PC-3 (cell line): ENCODE measurements at regions not wholly inside any gene's neighbourhood (a gene's known extent, or its start where the extent isn't known, plus 50 kb on each side); places are given as distances from the start of the nearest gene placed in this dataset.

ENCODE experiments used
- EZH2 ChIP-seq: fragments of 300-600 bp; sonication (generic); IDR thresholded peaks from one replicate; pipeline ENCODE4 v1.6.1; 2017; ENCODE audit warnings: antibody characterized with exemption, mild to moderate bottlenecking, low read length; ENCODE audit not compliant: unreplicated experiment
- EZH2phosphoT487 ChIP-seq: fragments of 300-600 bp; sonication (generic); IDR thresholded peaks from 2 replicates; pipeline ENCODE4 v1.6.1; 2018; ENCODE audit warnings: mild to moderate bottlenecking, antibody characterized with exemption, low read length, borderline replicate concordance
- TF ChIP-seq, protein P1 (sequence below): fragments of 300-600 bp; sonication (generic); conservative IDR thresholded peaks from 2 replicates; pipeline ENCODE4 v1.5.1; 2017; ENCODE audit warnings: antibody characterized with exemption, low read depth, mild to moderate bottlenecking, low read length

GRCh38 chr12:77299001-77299400 lies 233.6 kb upstream of the E2F7 start:
- TF ChIP-seq, protein P1, sequence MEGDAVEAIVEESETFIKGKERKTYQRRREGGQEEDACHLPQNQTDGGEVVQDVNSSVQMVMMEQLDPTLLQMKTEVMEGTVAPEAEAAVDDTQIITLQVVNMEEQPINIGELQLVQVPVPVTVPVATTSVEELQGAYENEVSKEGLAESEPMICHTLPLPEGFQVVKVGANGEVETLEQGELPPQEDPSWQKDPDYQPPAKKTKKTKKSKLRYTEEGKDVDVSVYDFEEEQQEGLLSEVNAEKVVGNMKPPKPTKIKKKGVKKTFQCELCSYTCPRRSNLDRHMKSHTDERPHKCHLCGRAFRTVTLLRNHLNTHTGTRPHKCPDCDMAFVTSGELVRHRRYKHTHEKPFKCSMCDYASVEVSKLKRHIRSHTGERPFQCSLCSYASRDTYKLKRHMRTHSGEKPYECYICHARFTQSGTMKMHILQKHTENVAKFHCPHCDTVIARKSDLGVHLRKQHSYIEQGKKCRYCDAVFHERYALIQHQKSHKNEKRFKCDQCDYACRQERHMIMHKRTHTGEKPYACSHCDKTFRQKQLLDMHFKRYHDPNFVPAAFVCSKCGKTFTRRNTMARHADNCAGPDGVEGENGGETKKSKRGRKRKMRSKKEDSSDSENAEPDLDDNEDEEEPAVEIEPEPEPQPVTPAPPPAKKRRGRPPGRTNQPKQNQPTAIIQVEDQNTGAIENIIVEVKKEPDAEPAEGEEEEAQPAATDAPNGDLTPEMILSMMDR: no peak
- TF ChIP-seq EZH2: no peak
- no peak for TF ChIP-seq EZH2phosphoT487
